ELR (cell line): ENCODE measurements at regions not wholly inside any gene's neighbourhood (a gene's known extent, or its start where the extent isn't known, plus 50 kb on each side); places are given as distances from the start of the nearest gene placed in this dataset.

Source experiments
- DNase-seq: peaks from one replicate; pipeline ENCODE4 v3.0.0-alpha.2; 2015; ENCODE audit warnings: low read depth

DNA sequence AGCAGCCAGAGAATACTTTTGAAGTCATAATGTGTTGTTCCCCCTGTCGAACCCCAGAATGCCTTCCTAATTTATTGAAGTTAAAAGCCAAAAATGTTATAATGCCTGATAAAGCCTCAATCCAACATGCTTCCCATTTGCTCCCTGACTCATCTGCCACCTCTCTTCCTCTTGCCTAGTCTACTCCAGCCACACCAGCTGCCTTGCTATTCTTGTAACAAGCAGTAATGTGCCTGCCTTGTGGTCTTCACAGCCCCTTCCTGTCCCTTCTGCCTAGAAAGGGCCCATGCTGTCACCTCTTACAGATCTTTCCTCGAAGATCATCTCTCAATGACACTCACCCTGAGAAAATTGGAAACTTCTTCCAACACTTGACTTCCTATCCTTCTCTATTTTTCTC, 231.6 kb upstream of the CDH2 start:
- no peak for DNase-seq

DNA sequence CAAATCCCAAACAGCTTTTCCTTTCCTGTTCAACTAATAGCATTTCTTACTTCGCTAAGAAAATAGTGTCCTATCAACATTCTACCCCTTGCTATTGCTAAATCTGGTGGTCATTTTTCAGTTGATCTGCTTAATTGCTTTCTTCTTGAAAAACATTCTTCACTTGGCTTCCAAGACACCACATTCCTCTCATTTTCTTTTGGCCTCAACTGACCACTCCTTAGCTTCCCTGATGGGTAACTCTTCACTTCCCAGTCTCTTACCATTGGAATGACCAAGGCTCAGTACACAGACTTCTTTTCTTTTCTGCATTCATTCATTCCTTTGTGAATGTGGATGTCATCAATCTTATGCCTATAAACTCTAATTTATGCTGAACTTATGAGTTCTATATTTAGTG, 230.8 kb upstream of the CDH2 start:
- DNase-seq, result no peak

DNA sequence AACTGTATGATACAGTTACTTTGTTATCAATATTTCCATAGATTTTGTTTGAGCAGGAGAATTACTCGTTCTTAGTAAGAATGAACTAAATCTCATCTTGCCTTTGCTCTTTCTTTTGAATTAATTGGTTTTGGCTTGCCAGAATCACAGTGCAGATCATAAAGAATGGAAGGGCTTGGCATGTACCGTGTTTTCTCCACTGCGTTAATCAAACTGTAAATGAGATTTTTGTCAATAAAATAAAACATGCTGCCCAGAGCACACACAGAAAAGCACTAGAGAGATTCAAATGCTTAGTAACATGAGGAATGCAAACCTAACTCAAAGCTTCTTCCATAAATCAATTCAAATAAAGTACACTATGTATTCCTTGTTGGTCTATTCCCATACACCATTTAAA, 229.6 kb upstream of the CDH2 start:
- no peak for DNase-seq

DNA sequence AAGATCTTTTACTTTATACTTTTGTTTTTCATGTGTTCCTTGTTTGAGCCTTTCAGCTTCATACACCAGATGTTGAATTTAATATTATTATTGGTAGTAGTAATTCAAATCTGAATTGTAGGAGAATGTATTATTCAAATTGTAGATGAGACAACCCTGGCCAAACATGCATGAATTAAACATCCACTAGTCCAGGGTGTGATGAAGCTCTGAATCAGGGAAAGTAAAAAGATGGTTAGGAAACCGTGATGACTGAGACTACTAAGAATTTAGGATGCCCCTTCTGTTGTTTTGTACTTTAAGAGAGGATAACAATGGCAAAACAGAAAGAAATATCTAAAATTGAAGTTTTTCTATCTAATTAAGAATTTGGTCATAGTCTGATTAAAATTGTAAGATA, 227.8 kb upstream of the CDH2 start:
- peak; percentile 34 for DNase-seq

DNA sequence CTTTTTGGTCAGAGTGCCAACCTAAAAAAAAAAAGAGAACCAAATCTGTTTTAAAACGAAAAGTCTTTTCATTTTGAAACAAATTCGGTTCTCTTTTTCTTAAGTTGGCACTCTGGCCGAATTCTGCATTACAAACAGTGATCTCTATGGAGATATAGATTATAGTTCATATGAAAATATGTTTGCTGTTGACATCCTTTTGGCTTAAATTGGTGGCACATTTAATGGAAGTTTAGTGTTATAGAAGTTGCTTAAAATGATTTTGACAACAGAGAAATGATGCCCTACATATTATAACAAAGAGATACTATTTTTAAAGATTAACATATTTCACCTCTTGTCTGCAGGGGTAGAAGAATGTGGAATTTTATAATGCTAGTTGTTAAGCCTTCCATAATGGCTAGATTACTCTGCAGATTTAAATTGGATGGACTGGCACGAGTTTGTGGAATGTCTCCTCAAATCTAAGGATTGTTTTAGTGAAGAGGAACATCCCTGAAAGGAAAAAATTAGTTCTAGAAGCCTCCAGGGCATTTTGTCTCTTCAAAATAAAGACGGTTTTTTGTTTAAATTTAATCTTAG, 222.9 kb upstream of the CDH2 start:
- DNase-seq, result no peak

DNA sequence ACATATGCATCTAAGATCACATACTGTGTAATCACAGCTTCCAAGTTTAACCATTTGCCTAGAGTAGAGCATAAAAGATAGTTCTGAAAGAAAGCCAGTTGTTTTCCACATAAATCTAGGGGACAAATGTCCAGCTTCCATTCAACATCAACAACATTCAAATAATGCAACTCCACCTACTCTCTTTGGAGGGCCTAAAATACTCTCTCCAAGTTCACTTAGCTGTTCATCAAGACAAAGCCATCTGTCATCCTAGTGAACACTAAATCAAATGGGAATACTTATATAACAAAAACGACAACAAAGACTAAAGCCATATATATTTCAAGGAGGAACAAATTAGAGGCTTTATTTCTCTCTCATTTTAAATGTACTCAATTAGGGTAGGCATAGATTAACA, 221.5 kb upstream of the CDH2 start:
- DNase-seq, result no peak

DNA sequence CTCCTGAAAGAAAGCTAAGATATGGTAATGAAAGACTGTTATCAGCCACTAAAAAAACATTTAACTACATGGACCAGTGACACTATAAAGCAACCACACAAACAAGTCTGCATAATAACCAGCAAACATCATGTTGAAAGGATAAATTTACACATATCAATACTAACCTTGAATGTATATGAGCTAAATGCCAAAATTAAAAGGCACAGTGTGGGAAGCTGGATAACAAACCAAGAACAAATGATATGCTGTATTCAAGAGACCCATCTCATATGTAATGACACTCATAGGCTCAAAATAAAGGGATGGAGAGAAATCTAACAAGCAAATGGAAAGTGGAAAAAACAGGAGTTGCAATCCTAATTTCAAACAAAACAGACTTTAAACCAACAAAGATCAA, 213.1 kb upstream of the CDH2 start:
- DNase-seq, result no peak

DNA sequence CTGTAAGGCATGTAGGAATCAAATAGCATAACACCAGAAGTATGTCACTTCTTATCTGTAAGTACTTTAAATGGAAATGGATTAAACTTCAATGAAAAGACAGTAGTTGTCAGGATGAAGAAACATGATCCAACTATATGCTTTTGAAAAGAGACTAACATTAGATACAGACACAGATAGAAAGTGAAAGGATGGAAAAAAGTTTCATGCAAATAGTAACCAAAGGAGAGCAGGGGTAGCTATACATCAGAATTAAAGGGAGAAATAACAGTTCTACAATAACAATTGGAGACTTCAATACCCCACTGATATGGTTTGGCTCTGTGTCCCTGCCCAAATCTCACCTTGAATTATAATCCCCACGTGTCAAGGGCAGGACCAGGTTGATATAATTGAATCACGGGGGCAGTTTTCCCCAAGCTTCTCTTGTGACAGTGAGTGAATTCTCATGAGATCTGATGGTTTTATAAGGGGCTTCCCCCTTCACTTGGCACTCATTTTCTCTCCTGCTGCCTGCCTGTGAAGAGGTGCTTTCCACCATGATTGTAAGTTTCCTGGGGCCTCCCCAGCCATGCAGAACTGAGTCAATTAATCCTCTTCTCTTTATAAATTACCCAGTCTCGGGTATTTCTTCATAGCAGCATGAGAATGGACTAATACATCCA, 205.4 kb upstream of the CDH2 start:
- no peak for DNase-seq

DNA sequence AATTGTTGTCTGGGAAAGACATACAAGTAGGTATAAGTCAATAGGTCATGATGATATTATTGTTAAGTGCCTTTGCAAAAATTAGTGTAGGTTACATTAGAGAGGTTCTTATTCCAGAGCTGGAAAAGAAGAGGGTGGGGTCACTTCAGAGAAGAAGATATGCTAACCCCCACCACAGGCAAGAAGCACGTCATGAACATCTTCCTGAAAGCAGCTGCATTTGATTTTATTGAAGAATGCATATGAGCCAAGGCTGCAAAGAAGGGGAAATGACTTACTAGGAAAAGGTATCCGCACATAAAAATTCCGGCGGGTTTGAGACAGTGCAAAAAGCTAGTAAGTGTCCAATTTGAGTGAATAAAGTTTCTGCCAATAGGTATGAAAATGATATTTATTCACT, 195.3 kb upstream of the CDH2 start:
- DNase-seq, result no peak

DNA sequence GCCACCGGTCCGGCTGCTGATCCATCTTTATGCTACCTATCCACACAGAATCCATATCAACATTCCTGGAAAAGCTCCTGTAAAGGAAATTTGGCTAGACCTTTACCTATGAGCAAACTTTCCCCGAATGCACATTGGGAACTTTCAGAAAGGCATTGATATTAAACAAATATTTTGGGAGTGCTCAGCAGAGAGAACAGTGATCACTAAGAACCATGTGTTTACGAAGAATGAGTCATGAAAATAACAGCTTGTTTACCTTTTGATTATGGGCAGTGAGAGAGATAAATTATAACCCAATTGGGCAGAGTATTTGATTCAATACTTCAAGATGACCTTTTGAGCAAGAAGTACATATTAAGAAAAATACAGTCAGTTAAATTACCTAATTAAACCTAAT, 189.7 kb upstream of the CDH2 start:
- DNase-seq, result no peak

DNA sequence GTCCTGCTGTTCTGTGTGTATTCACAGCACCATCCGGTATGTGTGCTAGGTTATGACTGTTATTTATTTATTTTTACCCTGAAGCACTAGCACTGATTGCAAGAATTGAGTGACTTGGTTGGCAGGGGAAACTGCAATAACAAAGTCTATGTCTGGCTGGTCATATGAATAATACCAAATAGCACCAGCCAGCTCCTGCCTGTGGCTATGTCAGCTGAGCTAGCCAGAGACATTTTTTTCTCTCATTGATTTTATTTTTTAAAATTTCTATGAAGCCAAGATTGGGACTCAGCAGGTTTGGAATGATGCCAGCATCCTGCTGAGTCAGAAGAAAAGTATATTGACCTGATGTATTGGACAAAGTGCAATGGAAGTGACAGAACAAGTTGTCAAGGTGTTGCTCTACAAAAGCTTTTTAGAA, 188.5 kb upstream of the CDH2 start:
- peak; percentile 75 for DNase-seq

DNA sequence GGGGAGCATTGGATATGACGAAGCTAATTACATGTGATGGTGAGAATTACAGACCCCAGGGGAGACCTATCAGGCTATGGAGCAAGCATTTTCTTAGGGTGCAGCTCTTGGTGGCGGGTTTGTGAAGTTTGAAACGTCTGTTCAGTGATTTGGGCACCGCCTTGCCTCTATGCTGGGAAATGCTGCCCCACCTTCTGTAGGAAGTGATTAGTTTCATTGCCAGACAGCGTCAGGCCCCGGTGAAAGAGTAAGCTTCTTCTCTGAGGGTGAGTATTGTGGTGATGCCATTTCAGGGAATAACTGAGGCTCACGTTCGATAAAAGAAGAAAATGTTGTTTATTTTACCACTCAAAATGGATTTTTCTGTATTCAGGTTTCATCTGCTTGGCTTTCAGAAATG, 186.2 kb upstream of the CDH2 start:
- DNase-seq, result no peak

DNA sequence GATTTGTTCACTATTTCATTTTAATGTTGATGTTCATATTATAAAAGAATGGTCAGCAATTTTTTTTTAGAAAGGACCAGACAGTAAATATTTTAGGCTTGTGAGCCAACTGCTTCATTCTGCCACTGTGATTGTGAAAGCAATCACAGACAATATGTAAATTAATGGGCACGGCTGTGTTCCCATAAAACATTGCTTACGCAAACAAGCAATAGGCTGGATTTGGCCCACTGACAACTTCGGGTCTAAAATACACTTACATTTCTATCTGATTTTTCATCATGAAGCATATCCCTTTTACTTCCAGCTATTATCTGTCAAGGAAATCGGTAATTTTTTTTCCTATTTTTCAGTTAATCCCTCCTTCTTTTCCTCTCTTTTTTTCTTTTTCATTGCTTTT, 182.2 kb upstream of the CDH2 start:
- no peak for DNase-seq

DNA sequence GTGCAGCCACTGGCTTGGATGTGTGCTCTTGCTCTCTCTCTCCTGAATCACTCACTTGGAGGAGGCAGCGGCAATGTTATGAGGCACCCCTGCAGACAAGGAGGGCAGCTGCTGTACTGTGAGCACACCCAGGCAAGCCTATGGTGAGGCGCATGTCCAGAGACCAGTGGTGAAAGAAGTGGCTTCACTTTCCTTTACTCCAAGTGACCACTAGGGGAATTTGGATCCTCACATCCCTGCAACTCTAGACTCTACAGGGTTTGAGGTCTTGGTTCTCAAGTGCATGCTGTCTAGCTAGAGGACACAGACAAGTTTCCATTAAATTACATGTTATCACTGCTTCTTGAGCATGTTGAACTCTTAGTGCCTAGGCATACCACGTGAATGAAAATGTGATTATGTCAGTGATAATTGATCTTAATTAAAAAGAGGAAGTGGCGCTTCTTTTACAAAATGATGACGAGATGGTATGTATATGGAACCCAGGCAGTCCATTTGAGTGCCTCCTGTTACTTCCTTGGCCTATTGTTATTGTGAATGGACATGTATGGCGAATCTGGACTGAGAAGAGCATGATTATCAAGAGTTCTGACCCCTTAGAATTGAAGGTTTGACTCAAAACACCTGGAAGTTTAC, 181.0 kb upstream of the CDH2 start:
- peak; percentile 38 for DNase-seq

DNA sequence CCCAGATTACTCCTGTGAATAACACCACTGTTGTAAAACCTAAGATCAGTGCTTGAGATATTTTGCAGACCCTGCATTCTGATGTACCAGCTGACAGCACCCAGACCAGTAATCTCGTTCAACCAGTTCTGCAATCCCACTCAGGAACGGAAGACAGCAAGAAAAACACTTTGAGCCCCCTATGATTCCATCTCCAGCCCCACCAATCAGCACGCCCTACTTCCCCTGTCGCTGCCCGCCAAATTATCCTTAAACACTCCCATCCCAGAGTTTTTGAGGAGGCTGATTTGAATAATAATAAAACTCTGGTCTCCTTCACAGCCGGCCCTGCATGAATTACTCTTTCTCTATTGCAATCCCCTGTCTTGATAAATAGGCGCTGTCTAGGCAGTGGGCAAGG, 173.9 kb upstream of the CDH2 start:
- DNase-seq, result no peak

DNA sequence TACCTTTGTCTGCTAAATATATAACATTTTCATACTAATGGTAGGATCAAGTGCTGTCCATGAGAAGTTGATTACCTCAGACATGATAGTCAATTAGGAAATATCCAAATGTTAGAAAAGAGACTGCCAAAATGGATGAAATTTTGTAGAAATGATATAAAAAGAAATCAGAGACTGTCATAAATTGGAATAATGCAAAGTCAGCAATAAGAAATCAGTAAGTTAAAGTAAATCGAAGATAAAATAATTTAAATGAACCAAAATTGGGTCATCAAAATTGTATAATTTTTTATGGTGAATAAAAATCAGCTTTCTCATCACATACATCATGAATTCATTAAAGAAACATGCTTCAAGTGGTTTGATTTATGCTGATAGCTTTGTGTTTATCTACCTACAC, 165.3 kb upstream of the CDH2 start:
- DNase-seq, result no peak

DNA sequence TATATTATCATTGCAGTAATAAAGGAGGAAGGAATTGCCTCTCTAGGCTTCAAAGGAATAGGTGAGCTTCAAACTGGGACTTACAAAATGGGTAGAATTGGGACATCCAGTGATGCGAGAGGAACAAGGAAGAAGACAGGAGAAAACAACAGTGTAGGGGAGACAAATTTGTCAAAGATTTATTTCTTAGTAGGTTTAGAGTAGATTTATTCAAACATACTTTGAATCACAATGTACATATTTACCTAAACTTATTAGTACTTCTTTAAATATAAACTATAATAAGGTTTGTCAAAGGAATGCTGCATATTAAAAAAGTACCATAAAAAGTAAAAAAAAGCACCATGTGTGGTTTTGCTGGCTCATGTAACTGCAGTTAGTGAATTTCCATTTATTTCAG, 161.4 kb upstream of the CDH2 start:
- DNase-seq, result no peak

DNA sequence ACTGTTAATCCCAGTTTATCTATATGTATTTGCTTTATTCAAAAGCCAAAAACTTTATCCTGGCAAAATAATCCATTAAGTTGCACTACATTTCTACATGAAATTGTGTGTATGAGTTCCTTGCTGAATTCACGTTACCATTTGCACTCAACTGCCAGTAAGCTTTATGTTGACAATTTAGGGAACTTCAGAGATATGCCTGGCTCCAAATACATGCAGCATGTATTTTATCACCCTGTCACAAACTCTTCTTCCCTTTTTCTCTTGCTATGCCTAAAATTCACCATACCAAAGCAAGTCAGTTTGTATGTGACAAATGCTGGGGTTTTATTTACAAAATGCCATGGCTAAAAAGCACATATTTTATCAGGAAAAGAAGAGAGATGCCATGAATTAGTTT, 157.6 kb upstream of the CDH2 start:
- DNase-seq, result no peak

DNA sequence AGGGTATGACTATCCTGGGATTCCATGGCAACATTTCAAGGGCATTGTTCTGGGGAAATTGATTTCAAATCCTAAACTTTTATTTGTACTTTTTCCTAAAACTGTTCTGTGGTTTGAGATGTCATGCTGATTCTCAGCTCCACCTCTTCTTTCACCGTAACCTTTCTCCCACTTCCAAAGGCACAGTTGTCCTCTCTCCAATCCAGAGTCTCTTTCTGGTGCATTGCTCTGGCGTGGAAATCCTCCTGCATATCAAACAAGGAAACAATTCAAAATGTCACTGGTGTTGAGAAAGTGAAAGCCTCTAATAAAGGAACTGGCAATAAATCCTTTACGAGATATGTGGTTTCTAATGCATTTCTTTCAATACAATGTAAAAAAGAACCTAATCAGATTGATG, 155.1 kb upstream of the CDH2 start:
- no peak for DNase-seq

DNA sequence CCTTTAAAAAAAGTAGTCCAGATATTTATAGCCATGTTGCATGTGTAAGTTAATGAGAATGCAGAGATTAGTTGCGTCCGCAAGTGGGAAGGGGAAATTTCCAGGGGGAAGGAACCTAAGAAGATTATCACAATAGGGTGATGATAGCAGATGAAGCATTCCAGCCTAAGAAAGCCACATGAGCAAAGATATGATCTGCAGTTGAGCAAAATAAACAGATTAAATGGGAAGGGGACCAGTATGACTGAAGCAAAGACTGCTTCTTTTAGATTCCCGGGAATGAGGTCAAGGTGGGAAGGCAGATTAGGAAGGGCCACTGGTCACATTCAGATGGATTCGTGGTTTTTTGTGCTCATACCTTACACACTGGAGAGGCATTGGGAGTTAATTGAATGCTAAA, 154.6 kb upstream of the CDH2 start:
- DNase-seq, result no peak

DNA sequence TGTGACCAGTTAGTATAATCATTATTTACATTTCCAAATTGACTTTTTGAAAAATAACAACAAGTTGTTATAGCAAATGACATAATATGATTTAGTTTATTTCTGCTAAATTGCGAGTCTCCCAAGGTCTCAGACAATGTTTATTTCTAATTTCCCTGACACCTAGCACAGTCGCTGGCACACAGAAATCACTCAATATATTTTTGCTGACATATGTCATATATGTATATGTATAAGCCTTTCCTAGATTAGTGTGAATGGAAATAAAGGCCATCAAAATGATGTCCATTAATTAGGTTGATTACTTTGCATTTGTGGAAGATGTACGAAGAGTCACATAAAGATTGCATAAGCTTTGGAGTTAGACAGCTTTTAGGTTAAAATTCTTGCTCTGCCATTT, 136.7 kb upstream of the CDH2 start:
- DNase-seq, result no peak

DNA sequence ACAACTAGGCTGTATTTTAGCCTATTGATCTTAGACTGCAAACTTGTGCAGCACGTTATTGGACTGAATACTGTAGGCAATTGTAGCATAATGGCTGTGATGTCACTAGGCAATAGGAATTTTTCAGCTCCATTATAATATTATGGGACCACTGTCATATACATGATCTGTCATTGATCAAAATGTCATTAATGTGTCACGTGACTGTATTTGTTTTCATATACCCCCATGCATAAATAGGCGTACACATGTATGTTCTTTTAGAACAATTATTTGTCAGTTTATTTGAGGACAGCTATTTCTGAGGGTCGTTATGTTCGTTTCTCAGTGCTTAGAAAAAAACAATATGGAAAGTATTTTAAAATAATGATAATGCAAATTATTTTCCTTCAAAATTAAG, 111.9 kb upstream of the CDH2 start:
- no peak for DNase-seq

DNA sequence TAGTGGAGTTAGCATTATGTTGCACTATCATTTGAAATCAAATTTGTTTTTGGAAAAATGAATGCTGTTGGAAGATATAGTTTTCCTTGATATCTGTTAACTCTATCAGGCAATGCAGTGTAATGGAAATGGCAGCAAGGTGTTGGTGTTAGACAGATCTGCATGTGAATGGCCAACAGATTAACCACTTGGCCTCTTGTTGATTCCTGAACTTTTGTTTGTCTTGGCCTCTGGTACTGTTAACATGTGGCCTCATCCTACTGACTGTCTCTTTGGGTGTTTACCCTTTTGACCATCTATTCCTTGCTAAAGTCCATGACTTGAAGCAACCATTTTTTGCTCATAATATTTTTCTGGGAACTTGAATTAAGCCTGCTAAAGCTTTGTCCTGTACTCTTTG, 110.2 kb upstream of the CDH2 start:
- DNase-seq, result no peak

DNA sequence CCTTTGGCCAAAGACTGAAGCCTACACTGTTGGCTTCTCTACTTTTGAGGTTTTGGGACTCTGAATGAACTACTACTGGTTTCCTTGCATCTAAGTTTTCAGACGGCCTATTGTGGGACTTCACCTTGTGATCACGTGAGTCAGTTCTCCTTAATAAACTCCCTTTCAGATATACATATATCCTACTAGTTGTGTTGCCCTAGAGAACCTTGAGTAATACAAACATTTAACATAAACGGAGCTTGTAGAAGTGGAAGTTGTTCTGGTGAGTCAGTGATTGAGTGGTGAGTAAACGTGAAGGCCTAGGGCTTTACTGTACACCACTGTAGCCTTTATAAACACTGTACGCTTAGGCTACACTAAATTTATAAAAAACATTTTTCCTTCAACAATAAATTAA, 107.2 kb upstream of the CDH2 start:
- peak; percentile 95 for DNase-seq
